UCSD-AML1 (cell line): ENCODE measurements at regions not wholly inside any gene's neighbourhood (a gene's known extent, or its start where the extent isn't known, plus 50 kb on each side); places are given as distances from the start of the nearest gene placed in this dataset.
"Not testable (repeated sequence)": the region's sequence is repeated elsewhere in the genome, so short reads cannot be mapped to it uniquely, and the experiment has no call there.

Experiments
- DNase-seq: peaks from one replicate; lab custom pipeline; 2025; ENCODE audit not compliant: unreplicated experiment; lab: John Stamatoyannopoulos, UW

GRCh38 chr5:99368726-99369125, 439.9 kb upstream of the CHD1 start:
- DNase-seq: no peak

- no peak for DNase-seq
These were observed 427.1 kb upstream of the CHD1 start for GRCh38 chr5:99355881-99356280.

GRCh38 chr5:99349787-99350186, 421.0 kb upstream of the CHD1 start:
- DNase-seq: no peak

GRCh38 chr5:99348597-99348996, 419.8 kb upstream of the CHD1 start:
- DNase-seq: no peak

- DNase-seq: not testable (repeated sequence)
These were observed 411.0 kb upstream of the CHD1 start for GRCh38 chr5:99339758-99340157.

GRCh38 chr5:99334936-99335335, 406.1 kb upstream of the CHD1 start:
- DNase-seq: no peak

- DNase-seq: no peak
These were observed 402.3 kb upstream of the CHD1 start for GRCh38 chr5:99331061-99331460.

GRCh38 chr5:99320436-99320835, 391.6 kb upstream of the CHD1 start:
- DNase-seq: no peak

- no peak for DNase-seq
These were observed 388.3 kb upstream of the CHD1 start for GRCh38 chr5:99317136-99317535.

- DNase-seq: no peak
These were observed 387.7 kb upstream of the CHD1 start for GRCh38 chr5:99316484-99316883.

GRCh38 chr5:99315413-99316183, 386.8 kb upstream of the CHD1 start:
- DNase-seq: no peak

GRCh38 chr5:99314721-99315120, 385.9 kb upstream of the CHD1 start:
- no peak for DNase-seq

GRCh38 chr5:99308131-99308530, 379.3 kb upstream of the CHD1 start:
- DNase-seq: no peak

GRCh38 chr5:99305045-99305580, 376.3 kb upstream of the CHD1 start:
- no peak for DNase-seq

- no peak for DNase-seq
These were observed 356.8 kb upstream of the CHD1 start for GRCh38 chr5:99285606-99286005.

- no peak for DNase-seq
These were observed 346.3 kb upstream of the CHD1 start for GRCh38 chr5:99275128-99275527.

GRCh38 chr5:99272576-99272975, 343.8 kb upstream of the CHD1 start:
- no peak for DNase-seq

GRCh38 chr5:99258819-99259218, 330.0 kb upstream of the CHD1 start:
- DNase-seq: no peak

GRCh38 chr5:99248066-99248465, 319.3 kb upstream of the CHD1 start:
- DNase-seq: no peak

- DNase-seq: no peak
These were observed 318.5 kb upstream of the CHD1 start for GRCh38 chr5:99247346-99247745.

- DNase-seq: no peak
These were observed 314.3 kb upstream of the CHD1 start for GRCh38 chr5:99243111-99243510.

GRCh38 chr5:99239826-99240360, 311.1 kb upstream of the CHD1 start:
- no peak for DNase-seq
